Parathyroid adenoma (tissue), 2 donors: ENCODE measurements at regions not wholly inside any gene's neighbourhood (a gene's known extent, or its start where the extent isn't known, plus 50 kb on each side); places are given as distances from the start of the nearest gene placed in this dataset.

Source experiments
- H2AFZ ChIP-seq: fragments of 300-600 bp; sonication (generic); one replicate; pipeline ENCODE4 v1.7.0; 2017; ENCODE audit warnings: antibody characterized with exemption, mild to moderate bottlenecking
- H3K27ac ChIP-seq: fragments of 300-600 bp; sonication (generic); one replicate; pipeline ENCODE4 v1.7.0; 2017
- H3K27me3 ChIP-seq: fragments of 300-600 bp; sonication (generic); one replicate; pipeline ENCODE4 v1.7.0; 2017; ENCODE audit warnings: low read length; ENCODE audit not compliant: control insufficient read depth, insufficient read depth
- H3K36me3 ChIP-seq: fragments of 300-600 bp; sonication (generic); one replicate; pipeline ENCODE4 v1.7.0; 2017; ENCODE audit warnings: low read length; ENCODE audit not compliant: control insufficient read depth, insufficient read depth
- H3K4me1 ChIP-seq: fragments of 300-600 bp; sonication (generic); one replicate; pipeline ENCODE4 v1.7.0; 2017; ENCODE audit warnings: control low read depth
- H3K4me2 ChIP-seq: fragments of 300-600 bp; sonication (generic); one replicate; pipeline ENCODE4 v1.7.0; 2017; ENCODE audit warnings: low read length
- H3K4me3 ChIP-seq: fragments of 300-600 bp; sonication (generic); one replicate; pipeline ENCODE4 v1.7.0; 2017; ENCODE audit warnings: low read depth, low read length
- H3K79me2 ChIP-seq: fragments of 300-600 bp; sonication (generic); one replicate; pipeline ENCODE4 v1.7.0; 2017; ENCODE audit warnings: control low read depth
- H3K9ac ChIP-seq: fragments of 300-600 bp; sonication (generic); one replicate; pipeline ENCODE4 v1.7.0; 2017; ENCODE audit warnings: mild to moderate bottlenecking
- H3K9me3 ChIP-seq: fragments of 300-600 bp; sonication (generic); one replicate; pipeline ENCODE4 v1.7.0; 2017; ENCODE audit warnings: low read length; ENCODE audit not compliant: control insufficient read depth
- TF ChIP-seq, protein P1 (sequence below): fragments of 300-600 bp; sonication (generic); IDR thresholded peaks from one replicate; pipeline ENCODE4 v1.7.0; 2017; ENCODE audit warnings: antibody characterized with exemption, mild to moderate bottlenecking
- donor health status: primary hyperparathyroidism.

DNA sequence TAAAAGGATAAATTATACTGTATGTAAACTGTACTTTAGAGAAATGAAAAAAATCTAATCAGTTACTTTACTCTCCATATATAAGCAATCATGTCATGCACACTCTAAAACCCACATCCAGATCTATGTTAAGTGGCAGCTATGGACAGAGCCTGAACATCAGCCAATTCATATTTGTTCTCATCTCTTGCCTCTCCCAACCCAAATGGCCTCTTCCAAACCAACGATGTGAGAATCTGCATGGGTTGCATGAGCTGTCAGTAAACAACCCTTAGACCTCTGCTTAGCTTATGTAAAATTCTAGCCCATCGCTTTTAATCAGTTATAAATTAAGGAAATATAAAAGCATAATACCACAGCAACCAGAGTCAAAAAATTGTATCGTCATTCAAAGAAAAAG lies 288.7 kb upstream of the INTU start:
- Histone ChIP-seq H3K9me3 (no peaks in the 10 kb centered on the region), H3K36me3 (no peaks in the 10 kb centered on the region), H3K9ac (no peak overlapping the region), H3K4me2 (no peak overlapping the region), H3K27me3 (no peaks in the 10 kb centered on the region), H3K4me1 (no peaks in the 10 kb centered on the region), H3K27ac (no peak overlapping the region), H2AFZ (no peak overlapping the region), H3K79me2 (no peaks in the 10 kb centered on the region), H3K4me3 (no peak overlapping the region)
- TF ChIP-seq, protein P1, sequence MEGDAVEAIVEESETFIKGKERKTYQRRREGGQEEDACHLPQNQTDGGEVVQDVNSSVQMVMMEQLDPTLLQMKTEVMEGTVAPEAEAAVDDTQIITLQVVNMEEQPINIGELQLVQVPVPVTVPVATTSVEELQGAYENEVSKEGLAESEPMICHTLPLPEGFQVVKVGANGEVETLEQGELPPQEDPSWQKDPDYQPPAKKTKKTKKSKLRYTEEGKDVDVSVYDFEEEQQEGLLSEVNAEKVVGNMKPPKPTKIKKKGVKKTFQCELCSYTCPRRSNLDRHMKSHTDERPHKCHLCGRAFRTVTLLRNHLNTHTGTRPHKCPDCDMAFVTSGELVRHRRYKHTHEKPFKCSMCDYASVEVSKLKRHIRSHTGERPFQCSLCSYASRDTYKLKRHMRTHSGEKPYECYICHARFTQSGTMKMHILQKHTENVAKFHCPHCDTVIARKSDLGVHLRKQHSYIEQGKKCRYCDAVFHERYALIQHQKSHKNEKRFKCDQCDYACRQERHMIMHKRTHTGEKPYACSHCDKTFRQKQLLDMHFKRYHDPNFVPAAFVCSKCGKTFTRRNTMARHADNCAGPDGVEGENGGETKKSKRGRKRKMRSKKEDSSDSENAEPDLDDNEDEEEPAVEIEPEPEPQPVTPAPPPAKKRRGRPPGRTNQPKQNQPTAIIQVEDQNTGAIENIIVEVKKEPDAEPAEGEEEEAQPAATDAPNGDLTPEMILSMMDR, result no peak

DNA sequence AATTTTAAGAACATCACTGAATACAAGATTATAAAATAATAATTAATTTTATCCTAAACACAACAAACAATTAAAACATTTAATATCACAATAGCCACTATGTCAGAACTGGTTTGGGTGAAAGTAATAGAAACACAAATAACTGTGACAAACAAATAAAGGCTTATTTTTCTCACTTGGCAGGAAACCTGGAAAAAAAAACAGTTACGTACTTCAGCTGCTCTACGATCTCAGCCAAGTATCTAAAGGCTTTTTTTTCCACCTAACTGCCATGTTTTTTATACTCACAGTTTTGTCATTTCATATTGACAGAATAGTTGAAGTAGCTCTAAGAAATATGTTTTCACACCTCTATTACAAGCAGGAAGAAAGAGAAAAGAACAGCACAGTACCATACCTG lies 284.8 kb upstream of the INTU start:
- Histone ChIP-seq H3K79me2 (no peaks in the 10 kb centered on the region), H3K27ac (no peak overlapping the region), H3K9me3 (no peaks in the 10 kb centered on the region), H3K4me3 (no peak overlapping the region), H2AFZ (no peak overlapping the region), H3K36me3 (no peaks in the 10 kb centered on the region), H3K4me2 (no peak overlapping the region), H3K9ac (no peak overlapping the region), H3K27me3 (no peaks in the 10 kb centered on the region), H3K4me1 (no peaks in the 10 kb centered on the region)
- TF ChIP-seq, protein P1, result no peak

DNA sequence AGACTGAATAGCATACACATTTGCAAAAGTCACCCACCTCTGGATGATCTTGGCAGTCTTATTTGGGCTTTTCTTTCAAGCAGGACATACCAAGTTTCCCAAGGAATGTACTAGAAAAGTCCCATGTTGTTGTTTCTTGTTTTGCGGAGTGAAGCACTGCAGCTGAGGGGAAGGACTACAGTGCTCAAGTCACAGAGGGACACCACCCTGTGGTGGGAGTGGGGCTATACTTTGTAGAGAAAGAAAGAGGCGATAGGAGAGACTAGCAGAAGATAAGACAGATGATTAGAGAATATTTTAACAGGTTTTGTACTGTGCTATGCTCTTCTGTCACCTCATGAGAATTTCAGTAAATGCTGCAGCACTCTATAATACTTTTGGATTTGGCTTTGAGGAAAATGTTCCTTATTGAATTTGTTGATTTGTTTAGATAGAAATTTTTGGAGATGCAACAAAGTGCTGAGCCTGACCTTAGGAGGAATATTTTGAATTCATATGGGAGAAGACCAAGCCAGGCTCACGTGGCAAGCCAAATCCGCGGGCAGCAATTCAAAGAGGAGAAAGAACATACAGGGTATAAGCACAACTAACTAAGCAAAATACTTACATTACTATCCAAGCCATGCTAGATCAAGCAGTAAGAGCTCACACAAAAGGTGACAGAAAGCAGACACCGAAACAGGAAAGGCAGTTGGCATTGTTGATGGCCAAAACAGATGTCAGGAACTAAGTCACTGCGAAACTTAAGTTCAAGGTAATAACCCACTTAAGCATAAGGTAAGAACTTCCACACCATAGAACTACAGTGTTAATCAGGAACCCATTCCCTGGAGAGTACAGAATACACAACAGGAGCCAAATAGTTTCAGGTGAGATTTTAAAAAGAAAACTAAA lies 280.3 kb upstream of the INTU start:
- Histone ChIP-seq H3K4me1 (no peaks in the 10 kb centered on the region), H3K27ac (no peak overlapping the region), H3K36me3 (no peaks in the 10 kb centered on the region), H3K9ac (no peak overlapping the region), H2AFZ (no peak overlapping the region), H3K9me3 (no peaks in the 10 kb centered on the region), H3K4me3 (no peak overlapping the region), H3K27me3 (no peaks in the 10 kb centered on the region), H3K79me2 (no peaks in the 10 kb centered on the region), H3K4me2 (no peak overlapping the region)
- TF ChIP-seq, protein P1, result no peak

DNA sequence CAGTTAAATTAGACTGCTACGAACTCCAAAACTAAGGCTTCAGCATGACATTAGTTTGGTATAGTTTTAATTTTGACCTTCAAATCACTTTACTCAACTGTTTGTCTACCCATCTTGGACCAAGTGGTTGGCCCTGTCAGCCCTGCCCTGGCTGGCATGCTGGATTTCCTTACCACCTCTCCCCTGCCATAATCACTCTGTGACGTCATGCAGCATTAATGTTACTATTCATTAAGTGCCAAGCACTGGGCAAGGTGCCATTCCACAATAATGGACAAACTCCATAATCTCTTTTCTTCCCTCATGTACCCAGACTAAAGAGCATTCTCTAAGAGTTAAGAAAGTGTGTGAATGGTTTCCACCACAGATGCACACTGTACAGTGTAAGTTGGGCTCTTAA lies 277.0 kb upstream of the INTU start:
- TF ChIP-seq, protein P1, result no peak
- Histone ChIP-seq H3K4me3 (no peak overlapping the region), H3K9me3 (no peaks in the 10 kb centered on the region), H3K36me3 (no peaks in the 10 kb centered on the region), H2AFZ (no peak overlapping the region), H3K79me2 (no peaks in the 10 kb centered on the region), H3K27ac (no peak overlapping the region), H3K4me1 (no peaks in the 10 kb centered on the region), H3K4me2 (no peak overlapping the region), H3K27me3 (no peaks in the 10 kb centered on the region), H3K9ac (no peak overlapping the region)

DNA sequence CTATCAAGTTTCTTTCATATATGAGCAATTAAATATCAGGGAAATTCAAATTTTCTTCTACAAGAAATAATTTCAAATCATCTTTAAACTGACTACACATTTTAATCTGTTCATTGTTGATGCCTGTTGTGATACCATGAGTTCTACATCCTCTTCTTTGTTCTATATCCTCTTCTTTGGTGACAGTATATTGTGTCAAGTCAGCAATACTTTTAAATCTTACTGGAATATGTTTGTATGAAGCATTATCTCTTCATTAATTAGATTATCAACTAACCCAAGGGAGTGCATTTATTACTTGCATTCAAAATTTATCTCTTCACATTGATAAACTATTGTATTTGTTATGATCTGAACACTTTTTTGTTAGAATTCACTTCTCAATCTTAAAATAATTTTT lies 275.0 kb upstream of the INTU start:
- no peak overlapping the region for H3K4me2 ChIP-seq
- no peaks in the 10 kb centered on the region for H3K27me3 ChIP-seq
- H2AFZ ChIP-seq, result no peak overlapping the region
- TF ChIP-seq, protein P1, result no peak
- H3K9ac ChIP-seq, result no peak overlapping the region
- no peak overlapping the region for H3K27ac ChIP-seq
- H3K4me3 ChIP-seq, result no peak overlapping the region
- H3K4me1 ChIP-seq, result no peaks in the 10 kb centered on the region
- H3K36me3 ChIP-seq, result no peaks in the 10 kb centered on the region
- no peaks in the 10 kb centered on the region for H3K79me2 ChIP-seq
- no peaks in the 10 kb centered on the region for H3K9me3 ChIP-seq
